SK-N-SH (cell line): ENCODE measurements at regions not wholly inside any gene's neighbourhood (a gene's known extent, or its start where the extent isn't known, plus 50 kb on each side); places are given as distances from the start of the nearest gene placed in this dataset.

ENCODE experiments used
- CTCF ChIA-PET: fragments of 300-600, 350-600 bp; formaldehyde crosslinking; extraction: SDS; loops from one replicate; lab custom pipeline; 2021; lab: Yijun Ruan, JAX
- POLR2A ChIA-PET: fragments of 350-600 bp; sonication (Branson Sonifier 250); formaldehyde crosslinking; extraction: SDS; loops from one replicate; lab custom pipeline; 2020; ENCODE audit warnings: antibody characterized with exemption, inconsistent platforms; lab: Yijun Ruan, JAX
- DNase-seq: peaks from one replicate; pipeline ENCODE4 v3.0.0; 2012
- H2AFZ ChIP-seq: fragments of 200-600 bp; sonication (generic); 2 replicates; pipeline ENCODE4 v1.8.1; 2016; ENCODE audit warnings: antibody characterized with exemption, mild to moderate bottlenecking, low read depth
- H3F3A ChIP-seq: fragments of 200-600 bp; sonication (generic); replicated peaks from 2 replicates; pipeline ENCODE3; 2016; ENCODE audit warnings: antibody characterized with exemption, mild to moderate bottlenecking; ENCODE audit not compliant: insufficient read depth
- H3K27ac ChIP-seq, 2 experiments: fragments of 200-500 bp in 1 of 2; fragments of 200-600 bp in 1 of 2; sonication (Bioruptor generic) in 1 of 2; sonication (generic), shearing (Covaris generic) in 1 of 2; 2 replicates each; pipeline versions ENCODE4 v1.5.1 to v1.6.1; 2014 to 2016; ENCODE audit warnings: low read depth in 2 of 2, inconsistent platforms in 1 of 2, low read length in 1 of 2, mild to moderate bottlenecking in 1 of 2, mixed read lengths in 1 of 2
- H3K27me3 ChIP-seq: fragments of 200-600 bp; sonication (generic), shearing (Covaris generic); 2 replicates; pipeline ENCODE4 v1.6.1; 2016; ENCODE audit warnings: mixed run types; ENCODE audit not compliant: insufficient read depth
- H3K36me3 ChIP-seq, 2 experiments: fragments of 200-500 bp in 1 of 2; fragments of 200-600 bp in 1 of 2; sonication (Bioruptor generic) in 1 of 2; sonication (generic) in 1 of 2; replicated peaks in 1 of 2; 2 replicates each; pipeline versions ENCODE3 to v1.5.1; 2014 to 2016; ENCODE audit warnings: low read length in 1 of 2, mild to moderate bottlenecking in 1 of 2; ENCODE audit not compliant: insufficient read depth in 2 of 2, control insufficient read depth in 1 of 2
- H3K4me1 ChIP-seq, 2 experiments: fragments of 200-500 bp in 1 of 2; fragments of 200-600 bp in 1 of 2; sonication (Bioruptor generic) in 1 of 2; sonication (generic), shearing (Covaris generic) in 1 of 2; 2 replicates each; pipeline versions ENCODE4 v1.5.1 to v1.6.1; 2014 to 2016; ENCODE audit warnings: low read depth in 1 of 2, low read length in 1 of 2, mixed run types in 1 of 2; ENCODE audit not compliant: insufficient read depth in 2 of 2, control insufficient read depth in 1 of 2
- H3K4me2 ChIP-seq: fragments of 200-600 bp; sonication (generic), shearing (Covaris generic); 2 replicates; pipeline ENCODE4 v1.6.1; 2017; ENCODE audit warnings: mixed run types
- H3K4me3 ChIP-seq, 2 experiments: fragments of 200-500 bp in 1 of 2; fragments of 200-600 bp in 1 of 2; sonication (Bioruptor generic) in 1 of 2; sonication (generic), shearing (Covaris generic) in 1 of 2; 2 replicates each; pipeline versions ENCODE4 v1.5.1 to v1.8.1; 2014 to 2016; ENCODE audit warnings: low read depth in 2 of 2, inconsistent platforms in 1 of 2, low read length in 1 of 2, mild to moderate bottlenecking in 1 of 2, mixed read lengths in 1 of 2, moderate library complexity in 1 of 2
- H3K79me2 ChIP-seq: fragments of 200-600 bp; sonication (generic); 2 replicates; pipeline ENCODE4 v1.8.1; 2017; ENCODE audit warnings: mild to moderate bottlenecking; ENCODE audit not compliant: insufficient read depth
- H3K9ac ChIP-seq: fragments of 200-600 bp; sonication (generic); 2 replicates; pipeline ENCODE4 v1.6.1; 2017; ENCODE audit warnings: mixed run types
- H3K9me2 ChIP-seq: fragments of 200-600 bp; sonication (generic); 2 replicates; pipeline ENCODE4 v1.6.1; 2017; ENCODE audit warnings: mixed run types
- H3K9me3 ChIP-seq: fragments of 200-600 bp; sonication (generic); 2 replicates; pipeline ENCODE4 v1.6.1; 2017; ENCODE audit warnings: mixed run types, mild to moderate bottlenecking, moderate library complexity
- H4K20me1 ChIP-seq: fragments of 200-600 bp; sonication (generic); 2 replicates; pipeline ENCODE4 v1.6.1; 2017; ENCODE audit warnings: mild to moderate bottlenecking, mixed run types; ENCODE audit not compliant: insufficient read depth
- CHD2 ChIP-seq: fragments of 150-350 bp; IDR thresholded peaks from 2 replicates; pipeline ENCODE4 v1.6.1; 2018; ENCODE audit warnings: low read length; ENCODE audit not compliant: partially characterized antibody
- CTCF ChIP-seq: fragments of 200-600 bp; sonication (generic); IDR thresholded peaks from 2 replicates; pipeline ENCODE4 v1.6.1; 2017; ENCODE audit warnings: antibody characterized with exemption, mild to moderate bottlenecking, moderate library complexity
- EP300 ChIP-seq, 2 experiments: IDR thresholded peaks; 2 replicates each; pipeline versions ENCODE4 v1.4.0 to v1.6.1; 2012; ENCODE audit warnings: borderline replicate concordance in 1 of 2, low read depth in 1 of 2, low read length in 1 of 2
- GABPA ChIP-seq: IDR thresholded peaks from 2 replicates; pipeline ENCODE4 v1.4.0; 2012; ENCODE audit warnings: low read depth, mild to moderate bottlenecking
- JUND ChIP-seq: IDR thresholded peaks from 2 replicates; pipeline ENCODE4 v1.4.0; 2012
- NRF1 ChIP-seq: IDR thresholded peaks from 2 replicates; pipeline ENCODE4 v1.6.1; 2012; ENCODE audit warnings: low read depth, mild to moderate bottlenecking, low read length
- POLR2AphosphoS5 ChIP-seq: IDR thresholded peaks from 2 replicates; pipeline ENCODE4 v1.6.1; 2012; ENCODE audit warnings: low read depth, low read length
- RCOR1 ChIP-seq: fragments of 150-350 bp; IDR thresholded peaks from 2 replicates; pipeline ENCODE4 v1.6.1; 2017; ENCODE audit warnings: antibody characterized with exemption, low read length
- RFX5 ChIP-seq: IDR thresholded peaks from 2 replicates; pipeline ENCODE4 v1.6.1; 2012; ENCODE audit warnings: mild to moderate bottlenecking, improper control_type of control experiment, low read length
- SMC3 ChIP-seq: IDR thresholded peaks from 2 replicates; pipeline ENCODE4 v1.6.1; 2012; ENCODE audit warnings: low read depth, low read length, improper control_type of control experiment
- TCF12 ChIP-seq: IDR thresholded peaks from 2 replicates; pipeline ENCODE4 v1.4.0; 2012
- TEAD4 ChIP-seq: IDR thresholded peaks from 2 replicates; pipeline ENCODE4 v1.4.0; 2012; ENCODE audit warnings: mild to moderate bottlenecking, borderline replicate concordance; ENCODE audit not compliant: insufficient read depth
- WGBS: methylation state at CpG from one replicate; pipeline ENCODE4 v1.1.6; 2017; ENCODE audit warnings: low lambda C conversion rate; 5-methylcytosine and 5-hydroxymethylcytosine counted together
- TF ChIP-seq, protein P1 (sequence below): fragments of 150-350 bp; IDR thresholded peaks from 2 replicates; pipeline ENCODE4 v1.6.1; 2017; ENCODE audit warnings: antibody characterized with exemption, low read length, low read depth, borderline replicate concordance
- TF ChIP-seq, protein P2 (sequence below): fragments of 150-350 bp; IDR thresholded peaks from 2 replicates; pipeline ENCODE4 v1.6.1; 2016; ENCODE audit warnings: mild to moderate bottlenecking, low read depth, low read length

GRCh38 chr2:156800065-156800653, 364.0 kb downstream of the GPD2 start (continued):
- TF ChIP-seq, protein P1, sequence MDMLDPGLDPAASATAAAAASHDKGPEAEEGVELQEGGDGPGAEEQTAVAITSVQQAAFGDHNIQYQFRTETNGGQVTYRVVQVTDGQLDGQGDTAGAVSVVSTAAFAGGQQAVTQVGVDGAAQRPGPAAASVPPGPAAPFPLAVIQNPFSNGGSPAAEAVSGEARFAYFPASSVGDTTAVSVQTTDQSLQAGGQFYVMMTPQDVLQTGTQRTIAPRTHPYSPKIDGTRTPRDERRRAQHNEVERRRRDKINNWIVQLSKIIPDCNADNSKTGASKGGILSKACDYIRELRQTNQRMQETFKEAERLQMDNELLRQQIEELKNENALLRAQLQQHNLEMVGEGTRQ: no peak
- no peak for TF ChIP-seq EP300 (IDR thresholded peaks at IDR 0.05; ENCODE audit: borderline replicate concordance in 1 of 2, low read depth in 1 of 2, low read length in 1 of 2)
- no peak for TF ChIP-seq TCF12
- TF ChIP-seq JUND: no peak
- TF ChIP-seq, protein P2, sequence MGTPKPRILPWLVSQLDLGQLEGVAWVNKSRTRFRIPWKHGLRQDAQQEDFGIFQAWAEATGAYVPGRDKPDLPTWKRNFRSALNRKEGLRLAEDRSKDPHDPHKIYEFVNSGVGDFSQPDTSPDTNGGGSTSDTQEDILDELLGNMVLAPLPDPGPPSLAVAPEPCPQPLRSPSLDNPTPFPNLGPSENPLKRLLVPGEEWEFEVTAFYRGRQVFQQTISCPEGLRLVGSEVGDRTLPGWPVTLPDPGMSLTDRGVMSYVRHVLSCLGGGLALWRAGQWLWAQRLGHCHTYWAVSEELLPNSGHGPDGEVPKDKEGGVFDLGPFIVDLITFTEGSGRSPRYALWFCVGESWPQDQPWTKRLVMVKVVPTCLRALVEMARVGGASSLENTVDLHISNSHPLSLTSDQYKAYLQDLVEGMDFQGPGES: no peak
- TF ChIP-seq POLR2AphosphoS5: no peak
- no peak for TF ChIP-seq RCOR1
- TF ChIP-seq TEAD4: no peak
- no peak for TF ChIP-seq CTCF
- no peak for TF ChIP-seq GABPA
- TF ChIP-seq, all 33 proteins: peak for 0

GRCh38 chr2:156800781-156801361, 364.7 kb downstream of the GPD2 start:
- H3K27me3 ChIP-seq: no peaks in the 10 kb centered on the region
- DNase-seq: no peak
- H3K4me2 ChIP-seq: no peak overlapping the region
- CTCF ChIA-PET: interaction anchor here (1.2 kb wide), 1 partner anchor 1424 kb away, joined by 3 read pairs; no protein-coding TSS in a partner anchor
- H3F3A ChIP-seq: no peaks in the 10 kb centered on the region
- POLR2A ChIA-PET: no interaction called here
- peaks cover 0 to 2% of the 10 kb centered on the region in 2 experiments; a peak in 1 of 4 replicates for H3K4me1 ChIP-seq
- no peaks in the 10 kb centered on the region for H3K9me2 ChIP-seq
- no peak overlapping the region for H3K27ac ChIP-seq
- no peaks in the 10 kb centered on the region for H3K9me3 ChIP-seq
- H3K9ac ChIP-seq: no peak overlapping the region
- H3K4me3 ChIP-seq: no peak overlapping the region
- TF ChIP-seq CHD2 (no peak), SMC3 (no peak), NRF1 (no peak), RFX5 (no peak), CTCF (no peak)
- TF ChIP-seq, all 33 proteins: peak for 0
- Histone ChIP-seq H4K20me1 (no peaks in the 10 kb centered on the region), H2AFZ (no peak overlapping the region), H3K79me2 (no peaks in the 10 kb centered on the region), H3K36me3 (no peaks in the 10 kb centered on the region)
- 64% methylated on average over 8 of the region's 8 CpGs for WGBS
